GM18951 (cell line): ENCODE measurements at regions not wholly inside any gene's neighbourhood (a gene's known extent, or its start where the extent isn't known, plus 50 kb on each side); places are given as distances from the start of the nearest gene placed in this dataset.
"Not testable (repeated sequence)": the region's sequence is repeated elsewhere in the genome, so short reads cannot be mapped to it uniquely, and the experiment has no call there.

ENCODE experiments used
- POLR2A ChIP-seq: IDR thresholded peaks from 4 replicates; pipeline ENCODE4 v1.6.1; 2011; ENCODE audit warnings: mild to moderate bottlenecking; ENCODE audit not compliant: insufficient read length, insufficient read depth; ENCODE audit errors: extremely low read depth
- in situ Hi-C: fragments of 300-500 bp; cut with MboI; formaldehyde crosslinking; loops from one replicate; pipeline ENCODE4 v1.12.0; 2022; ENCODE audit warnings: low sequenced_read_pairs, mixed read lengths, inconsistent platforms; ENCODE audit not compliant: unreplicated experiment

GRCh38 chr11:69869311-69869939, 50.2 kb upstream of the FGF3 start:
- in situ Hi-C loops, result no loop called here
- TF ChIP-seq POLR2A, result no peak

- in situ Hi-C loops, result no loop called here
- no peak for TF ChIP-seq POLR2A
These were observed 51.5 kb upstream of the FGF3 start for GRCh38 chr11:69870766-69871165.

- no peak for TF ChIP-seq POLR2A
These were observed 54.2 kb upstream of the FGF3 start for GRCh38 chr11:69873166-69874077.

GRCh38 chr11:69874178-69874983, 55.2 kb upstream of the FGF3 start:
- in situ Hi-C loops, result no loop called here
- no peak for TF ChIP-seq POLR2A

More at GRCh38 chr11:69873166-69874077, 54.2 kb upstream of the FGF3 start:
- in situ Hi-C loops, result no loop called here

- TF ChIP-seq POLR2A, result no peak
- in situ Hi-C loops, result no loop called here
These were observed 55.9 kb upstream of the FGF3 start for GRCh38 chr11:69874984-69875624.

- TF ChIP-seq POLR2A, result no peak
- in situ Hi-C loops, result no loop called here
These were observed 56.8 kb upstream of the FGF3 start for GRCh38 chr11:69876013-69876412.

DNA sequence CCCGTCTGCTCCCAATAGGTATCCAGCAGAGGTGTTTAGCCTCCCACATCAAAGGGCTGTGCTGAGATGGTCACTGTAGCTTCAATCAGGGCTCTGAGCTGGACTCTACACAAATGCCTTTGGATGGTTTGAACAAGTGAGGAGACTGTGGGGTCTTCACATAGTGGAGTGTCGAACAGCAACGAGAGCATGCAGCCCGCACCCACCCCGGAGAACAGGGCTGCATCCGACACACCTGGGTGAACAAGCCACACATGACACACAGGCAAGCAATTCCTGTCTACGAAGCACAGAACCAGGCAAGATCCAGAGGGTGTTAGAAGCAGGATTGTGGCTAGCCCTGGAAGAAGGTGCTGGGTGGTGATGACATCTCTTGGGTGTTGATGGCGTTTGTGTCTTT, 58.0 kb upstream of the FGF3 start:
- in situ Hi-C loops, result no loop called here
- no peak for TF ChIP-seq POLR2A

GRCh38 chr11:69877704-69878103, 58.5 kb upstream of the FGF3 start:
- in situ Hi-C loops, result not testable (repeated sequence)

GRCh38 chr11:69878144-69878883, 59.1 kb upstream of the FGF3 start:
- in situ Hi-C loops, result no loop called here
- TF ChIP-seq POLR2A, result no peak

DNA sequence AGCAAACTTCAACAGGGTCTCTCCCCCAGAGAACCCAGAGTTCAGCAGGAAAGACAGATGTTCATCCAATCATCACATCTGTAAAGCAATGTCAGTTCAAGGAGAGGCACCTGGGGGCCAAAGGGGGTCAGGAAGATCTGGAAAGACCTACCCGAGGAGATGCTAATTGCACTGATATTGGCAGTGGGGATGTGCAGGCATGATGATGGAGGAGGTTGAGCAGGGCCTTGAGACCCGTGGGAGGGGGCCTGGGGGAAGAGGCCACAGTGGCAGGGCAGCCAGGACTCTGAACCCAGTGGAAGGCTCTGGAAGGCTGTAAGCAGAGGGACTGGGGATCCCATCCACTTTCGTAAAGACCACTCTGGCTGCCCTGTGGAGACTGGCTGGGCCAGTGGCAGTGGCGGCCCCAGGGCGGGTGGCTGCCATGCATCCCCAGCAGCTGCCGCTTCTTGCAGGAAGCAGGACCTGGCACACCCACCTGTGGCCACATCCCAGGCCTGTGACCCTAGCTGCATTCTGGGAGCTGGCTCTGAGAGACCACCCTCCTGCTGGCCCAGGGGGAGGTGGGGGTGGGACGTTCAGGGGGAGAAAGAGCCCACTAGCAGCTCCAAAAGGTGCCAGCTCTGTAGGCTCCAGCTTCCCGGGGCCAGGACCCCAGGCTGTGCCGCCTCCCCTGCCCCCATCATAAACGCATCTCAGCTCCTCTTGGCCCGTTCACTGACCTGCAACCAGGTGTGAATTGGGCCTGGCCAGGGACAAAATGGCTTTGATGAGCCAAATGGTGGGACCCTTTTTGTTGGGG, 59.9 kb upstream of the FGF3 start:
- in situ Hi-C loops, result no loop called here
- TF ChIP-seq POLR2A, result no peak

DNA sequence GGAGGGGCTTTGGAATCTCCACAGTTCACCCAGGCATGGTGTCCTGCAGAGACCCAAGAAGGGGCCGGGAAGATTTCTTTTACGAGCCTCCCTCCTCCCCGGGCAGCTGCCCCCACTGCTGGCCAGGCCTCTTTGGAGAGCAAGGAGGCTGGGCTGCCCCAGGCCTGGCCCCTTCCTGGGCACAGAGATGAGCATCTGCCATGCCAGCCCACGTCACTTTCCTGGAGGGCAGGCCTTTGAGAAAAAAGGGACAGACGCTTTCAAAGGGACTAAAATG, 60.5 kb upstream of the FGF3 start:
- in situ Hi-C loops, result no loop called here
- no peak for TF ChIP-seq POLR2A
